GM23338 (cell line): ENCODE measurements at regions not wholly inside any gene's neighbourhood (a gene's known extent, or its start where the extent isn't known, plus 50 kb on each side); places are given as distances from the start of the nearest gene placed in this dataset.

ENCODE experiments used
- ATAC-seq: fragments of 200-7000 bp; cut with Tn5 transposase; 3 replicates; pipeline ENCODE4 v1.9.1; 2020
- DNase-seq: peaks from one replicate; pipeline ENCODE4 v3.0.0-alpha.2; 2015; ENCODE audit warnings: low spot score
- H2AFZ ChIP-seq: fragments of 200-600 bp; sonication (generic); 2 replicates; pipeline ENCODE4 v1.8.0; 2016; ENCODE audit warnings: antibody characterized with exemption, mild to moderate bottlenecking, moderate library complexity
- H3F3A ChIP-seq: fragments of 200-600 bp; sonication (generic); replicated peaks from 2 replicates; pipeline ENCODE4 v1.8.0; 2017; ENCODE audit warnings: antibody characterized with exemption, mixed run types, low read depth
- H3K27ac ChIP-seq: fragments of 200-600 bp; sonication (generic); 2 replicates; pipeline ENCODE4 v1.6.1; 2016; ENCODE audit warnings: low read depth
- H3K27me3 ChIP-seq: fragments of 200-600 bp; sonication (generic); 2 replicates; pipeline ENCODE4 v1.8.0; 2016; ENCODE audit warnings: mild to moderate bottlenecking, mixed run types, moderate library complexity; ENCODE audit not compliant: insufficient read depth
- H3K36me3 ChIP-seq: fragments of 200-600 bp; sonication (generic); 2 replicates; pipeline ENCODE4 v1.8.0; 2016; ENCODE audit warnings: mild to moderate bottlenecking; ENCODE audit not compliant: insufficient read depth
- H3K4me1 ChIP-seq: fragments of 200-600 bp; sonication (generic); 2 replicates; pipeline ENCODE4 v1.8.0; 2016; ENCODE audit warnings: mild to moderate bottlenecking, moderate library complexity; ENCODE audit not compliant: insufficient read depth
- H3K4me2 ChIP-seq: fragments of 200-600 bp; sonication (generic); 2 replicates; pipeline ENCODE4 v1.7.1; 2017; ENCODE audit warnings: mixed run types
- H3K4me3 ChIP-seq: fragments of 200-600 bp; sonication (generic); 2 replicates; pipeline ENCODE4 v1.6.1; 2016; ENCODE audit warnings: mixed run types
- H3K79me2 ChIP-seq: fragments of 200-600 bp; sonication (generic); replicated peaks from 2 replicates; pipeline ENCODE4 v1.8.0; 2017; ENCODE audit warnings: mild to moderate bottlenecking; ENCODE audit not compliant: insufficient read depth
- H3K9me2 ChIP-seq: fragments of 200-600 bp; sonication (generic); 2 replicates; pipeline ENCODE4 v1.8.0; 2017; ENCODE audit not compliant: insufficient read depth
- H4K20me1 ChIP-seq: fragments of 200-600 bp; sonication (generic); replicated peaks from 2 replicates; pipeline ENCODE4 v1.8.0; 2017; ENCODE audit warnings: mild to moderate bottlenecking; ENCODE audit not compliant: insufficient read depth
- H3K27ac Mint-ChIP-seq: 2 replicates; pipeline ENCODE4 v1.8.0; 2020; ENCODE audit warnings: inconsistent platforms, mild to moderate bottlenecking, moderate library complexity, mixed read lengths
- H3K27me3 Mint-ChIP-seq: 3 replicates; pipeline ENCODE4 v1.8.0; 2022; ENCODE audit warnings: low read depth, mild to moderate bottlenecking, moderate library complexity, mixed read lengths, inconsistent platforms; ENCODE audit not compliant: insufficient read depth, poor library complexity
- H3K36me3 Mint-ChIP-seq: 3 replicates; pipeline ENCODE4 v1.8.0; 2021; ENCODE audit warnings: low read depth, mild to moderate bottlenecking, inconsistent platforms, moderate library complexity, mixed read lengths
- H3K4me1 Mint-ChIP-seq: 3 replicates; pipeline ENCODE4 v1.8.0; 2020; ENCODE audit warnings: mild to moderate bottlenecking, inconsistent platforms, mixed read lengths
- H3K4me3 Mint-ChIP-seq: 3 replicates; pipeline ENCODE4 v1.8.0; 2021; ENCODE audit warnings: moderate library complexity, mild to moderate bottlenecking, inconsistent platforms, mixed read lengths
- H3K9me3 Mint-ChIP-seq: 3 replicates; pipeline ENCODE4 v1.8.0; 2020; ENCODE audit warnings: moderate library complexity, mild to moderate bottlenecking, inconsistent platforms, mixed read lengths
- CREB1 ChIP-seq: fragments of 250-450 bp; sonication (Bioruptor Pico); IDR thresholded peaks from 2 replicates; pipeline ENCODE4 v1.5.0; 2020; ENCODE audit warnings: low read depth, mild to moderate bottlenecking, moderate library complexity
- CTCF ChIP-seq, 2 experiments: fragments of 200-600 bp in 1 of 2; sonication (generic) in 1 of 2; conservative IDR thresholded peaks; 2 replicates each; pipeline versions ENCODE4 v1.5.1 to v1.6.1; 2016 to 2017; ENCODE audit warnings: antibody characterized with exemption in 2 of 2, low read depth in 2 of 2, mild to moderate bottlenecking in 2 of 2, moderate library complexity in 1 of 2
- ETS1 ChIP-seq: IDR thresholded peaks from 2 replicates; pipeline ENCODE4 v1.6.1; 2016; ENCODE audit warnings: antibody characterized with exemption
- EZH2 ChIP-seq: fragments of 200-600 bp; sonication (generic); IDR thresholded peaks from one replicate; pipeline ENCODE4 v1.8.0; 2017; ENCODE audit warnings: antibody characterized with exemption, mild to moderate bottlenecking, low read depth; ENCODE audit not compliant: unreplicated experiment
- EZH2phosphoT487 ChIP-seq: fragments of 200-600 bp; sonication (generic); IDR thresholded peaks from one replicate; pipeline ENCODE4 v1.8.1; 2018; ENCODE audit warnings: antibody characterized with exemption; ENCODE audit not compliant: unreplicated experiment
- JUNB ChIP-seq: IDR thresholded peaks from one replicate; pipeline ENCODE4 v1.6.1; 2016; ENCODE audit warnings: antibody characterized with exemption; ENCODE audit not compliant: unreplicated experiment
- NANOG ChIP-seq: IDR thresholded peaks from 2 replicates; pipeline ENCODE4 v1.6.1; 2016; ENCODE audit warnings: antibody characterized with exemption, borderline replicate concordance
- POLR2AphosphoS5 ChIP-seq: IDR thresholded peaks from 2 replicates; pipeline ENCODE4 v1.6.1; 2016; ENCODE audit warnings: antibody characterized with exemption, low read depth
- REST ChIP-seq: IDR thresholded peaks from one replicate; pipeline ENCODE4 v1.6.1; 2018; ENCODE audit warnings: antibody characterized with exemption; ENCODE audit not compliant: unreplicated experiment
- STAT1 ChIP-seq: IDR thresholded peaks from one replicate; pipeline ENCODE4 v1.6.1; 2016; ENCODE audit warnings: antibody characterized with exemption; ENCODE audit not compliant: unreplicated experiment
- ZNF114 ChIP-seq: fragments of 250-450 bp; sonication (Bioruptor Pico); IDR thresholded peaks from 2 replicates; pipeline ENCODE4 v1.5.0; 2020; ENCODE audit warnings: mild to moderate bottlenecking, moderate library complexity
- ZNF331 ChIP-seq: fragments of 250-450 bp; sonication (Bioruptor Pico); IDR thresholded peaks from 2 replicates; pipeline ENCODE4 v1.5.0; 2020; ENCODE audit warnings: low read depth, mild to moderate bottlenecking, moderate library complexity
- TF ChIP-seq, protein P1 (sequence below): fragments of 250-450 bp; sonication (Bioruptor Pico); IDR thresholded peaks from 2 replicates; pipeline ENCODE4 v1.5.0; 2020; ENCODE audit warnings: mild to moderate bottlenecking, moderate library complexity

- Histone ChIP-seq H3K79me2 (no peaks in the 10 kb centered on the region), H3K27me3 (no peaks in the 10 kb centered on the region), H3K4me3 (no peak overlapping the region), H3K27ac (no peak overlapping the region), H3K4me2 (no peak overlapping the region), H3K9me2 (no peaks in the 10 kb centered on the region), H3F3A (no peaks in the 10 kb centered on the region), H3K36me3 (no peaks in the 10 kb centered on the region), H2AFZ (no peak overlapping the region; the same call in 1 of the 2 replicates), H4K20me1 (no peaks in the 10 kb centered on the region), H3K4me1 (no peaks in the 10 kb centered on the region)
- TF ChIP-seq STAT1 (no peak), EZH2 (no peak), NANOG (no peak), REST (no peak), POLR2AphosphoS5 (no peak), ZNF331 (CRISPR knock-in tag) (no peak), JUNB (no peak), ETS1 (no peak), CREB1 (no peak), ZNF114 (CRISPR knock-in tag) (no peak), EZH2phosphoT487 (no peak), CTCF (conservative IDR thresholded peaks at IDR 0.05; ENCODE audit: low read depth in 2 of 2) (no peak)
- TF ChIP-seq, protein P1, sequence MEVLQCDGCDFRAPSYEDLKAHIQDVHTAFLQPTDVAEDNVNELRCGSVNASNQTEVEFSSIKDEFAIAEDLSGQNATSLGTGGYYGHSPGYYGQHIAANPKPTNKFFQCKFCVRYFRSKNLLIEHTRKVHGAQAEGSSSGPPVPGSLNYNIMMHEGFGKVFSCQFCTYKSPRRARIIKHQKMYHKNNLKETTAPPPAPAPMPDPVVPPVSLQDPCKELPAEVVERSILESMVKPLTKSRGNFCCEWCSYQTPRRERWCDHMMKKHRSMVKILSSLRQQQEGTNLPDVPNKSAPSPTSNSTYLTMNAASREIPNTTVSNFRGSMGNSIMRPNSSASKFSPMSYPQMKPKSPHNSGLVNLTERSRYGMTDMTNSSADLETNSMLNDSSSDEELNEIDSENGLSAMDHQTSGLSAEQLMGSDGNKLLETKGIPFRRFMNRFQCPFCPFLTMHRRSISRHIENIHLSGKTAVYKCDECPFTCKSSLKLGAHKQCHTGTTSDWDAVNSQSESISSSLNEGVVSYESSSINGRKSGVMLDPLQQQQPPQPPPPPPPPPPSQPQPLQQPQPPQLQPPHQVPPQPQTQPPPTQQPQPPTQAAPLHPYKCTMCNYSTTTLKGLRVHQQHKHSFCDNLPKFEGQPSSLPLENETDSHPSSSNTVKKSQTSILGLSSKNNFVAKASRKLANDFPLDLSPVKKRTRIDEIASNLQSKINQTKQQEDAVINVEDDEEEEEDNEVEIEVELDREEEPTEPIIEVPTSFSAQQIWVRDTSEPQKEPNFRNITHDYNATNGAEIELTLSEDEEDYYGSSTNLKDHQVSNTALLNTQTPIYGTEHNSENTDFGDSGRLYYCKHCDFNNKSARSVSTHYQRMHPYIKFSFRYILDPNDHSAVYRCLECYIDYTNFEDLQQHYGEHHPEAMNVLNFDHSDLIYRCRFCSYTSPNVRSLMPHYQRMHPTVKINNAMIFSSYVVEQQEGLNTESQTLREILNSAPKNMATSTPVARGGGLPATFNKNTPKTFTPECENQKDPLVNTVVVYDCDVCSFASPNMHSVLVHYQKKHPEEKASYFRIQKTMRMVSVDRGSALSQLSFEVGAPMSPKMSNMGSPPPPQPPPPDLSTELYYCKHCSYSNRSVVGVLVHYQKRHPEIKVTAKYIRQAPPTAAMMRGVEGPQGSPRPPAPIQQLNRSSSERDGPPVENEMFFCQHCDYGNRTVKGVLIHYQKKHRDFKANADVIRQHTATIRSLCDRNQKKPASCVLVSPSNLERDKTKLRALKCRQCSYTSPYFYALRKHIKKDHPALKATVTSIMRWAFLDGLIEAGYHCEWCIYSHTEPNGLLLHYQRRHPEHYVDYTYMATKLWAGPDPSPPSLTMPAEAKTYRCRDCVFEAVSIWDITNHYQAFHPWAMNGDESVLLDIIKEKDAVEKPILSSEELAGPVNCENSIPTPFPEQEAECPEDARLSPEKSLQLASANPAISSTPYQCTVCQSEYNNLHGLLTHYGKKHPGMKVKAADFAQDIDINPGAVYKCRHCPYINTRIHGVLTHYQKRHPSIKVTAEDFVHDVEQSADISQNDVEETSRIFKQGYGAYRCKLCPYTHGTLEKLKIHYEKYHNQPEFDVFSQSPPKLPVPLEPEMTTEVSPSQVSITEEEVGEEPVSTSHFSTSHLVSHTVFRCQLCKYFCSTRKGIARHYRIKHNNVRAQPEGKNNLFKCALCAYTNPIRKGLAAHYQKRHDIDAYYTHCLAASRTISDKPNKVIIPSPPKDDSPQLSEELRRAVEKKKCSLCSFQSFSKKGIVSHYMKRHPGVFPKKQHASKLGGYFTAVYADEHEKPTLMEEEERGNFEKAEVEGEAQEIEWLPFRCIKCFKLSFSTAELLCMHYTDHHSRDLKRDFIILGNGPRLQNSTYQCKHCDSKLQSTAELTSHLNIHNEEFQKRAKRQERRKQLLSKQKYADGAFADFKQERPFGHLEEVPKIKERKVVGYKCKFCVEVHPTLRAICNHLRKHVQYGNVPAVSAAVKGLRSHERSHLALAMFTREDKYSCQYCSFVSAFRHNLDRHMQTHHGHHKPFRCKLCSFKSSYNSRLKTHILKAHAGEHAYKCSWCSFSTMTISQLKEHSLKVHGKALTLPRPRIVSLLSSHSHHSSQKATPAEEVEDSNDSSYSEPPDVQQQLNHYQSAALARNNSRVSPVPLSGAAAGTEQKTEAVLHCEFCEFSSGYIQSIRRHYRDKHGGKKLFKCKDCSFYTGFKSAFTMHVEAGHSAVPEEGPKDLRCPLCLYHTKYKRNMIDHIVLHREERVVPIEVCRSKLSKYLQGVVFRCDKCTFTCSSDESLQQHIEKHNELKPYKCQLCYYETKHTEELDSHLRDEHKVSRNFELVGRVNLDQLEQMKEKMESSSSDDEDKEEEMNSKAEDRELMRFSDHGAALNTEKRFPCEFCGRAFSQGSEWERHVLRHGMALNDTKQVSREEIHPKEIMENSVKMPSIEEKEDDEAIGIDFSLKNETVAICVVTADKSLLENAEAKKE (CRISPR knock-in tag), result no peak
- H3K36me3 Mint-ChIP-seq, result no peaks in the 10 kb centered on the region
- no peak overlapping the region for H3K4me3 Mint-ChIP-seq
- H3K9me3 Mint-ChIP-seq, result no peaks in the 10 kb centered on the region
- H3K27ac Mint-ChIP-seq, result no peak overlapping the region
- no peaks in the 10 kb centered on the region for H3K4me1 Mint-ChIP-seq
- ATAC-seq (no peak), DNase-seq (no peak)
- no peaks in the 10 kb centered on the region for H3K27me3 Mint-ChIP-seq
Measured at GRCh38 chr4:166172619-166173018, 299.6 kb downstream of the TLL1 start.
